Neural cell (in vitro differentiated cells): ENCODE measurements at regions not wholly inside any gene's neighbourhood (a gene's known extent, or its start where the extent isn't known, plus 50 kb on each side); places are given as distances from the start of the nearest gene placed in this dataset.

ENCODE experiments used
- EP300 ChIP-seq: fragments of 450-650 bp; conservative IDR thresholded peaks from 2 replicates; pipeline ENCODE4 v1.6.1; 2014; ENCODE audit warnings: antibody characterized with exemption, mild to moderate bottlenecking, moderate library complexity; ENCODE audit not compliant: poor library complexity, severe bottlenecking
- EZH2 ChIP-seq: fragments of 200-600, 300-800 bp; shearing (Covaris generic), sonication (generic); IDR thresholded peaks from 2 replicates; pipeline ENCODE4 v1.6.1; 2014; ENCODE audit warnings: antibody characterized with exemption, low read length, borderline replicate concordance, mild to moderate bottlenecking; ENCODE audit not compliant: insufficient read depth, poor library complexity, severe bottlenecking
- POLR2AphosphoS5 ChIP-seq: IDR thresholded peaks from 2 replicates; pipeline ENCODE4 v1.6.1; 2012
- RAD21 ChIP-seq: fragments of 450-650 bp; conservative IDR thresholded peaks from 2 replicates; pipeline ENCODE4 v1.6.1; 2014; ENCODE audit warnings: antibody characterized with exemption, mild to moderate bottlenecking, moderate library complexity
- SMC3 ChIP-seq: fragments of 450-650 bp; conservative IDR thresholded peaks from 2 replicates; pipeline ENCODE4 v1.6.1; 2014; ENCODE audit warnings: antibody characterized with exemption, mild to moderate bottlenecking, moderate library complexity; ENCODE audit not compliant: poor library complexity
- TAF1 ChIP-seq: IDR thresholded peaks from 2 replicates; pipeline ENCODE4 v1.6.1; 2012; ENCODE audit warnings: low read depth
- TF ChIP-seq, protein P1 (sequence below): fragments of 450-650 bp; IDR thresholded peaks from 2 replicates; pipeline ENCODE4 v1.5.1; 2014; ENCODE audit warnings: antibody characterized with exemption, mild to moderate bottlenecking, moderate library complexity; ENCODE audit not compliant: poor library complexity, severe bottlenecking
- TF ChIP-seq, protein P2 (sequence below): IDR thresholded peaks from 2 replicates; pipeline ENCODE4 v1.6.1; 2012; ENCODE audit warnings: borderline replicate concordance

DNA sequence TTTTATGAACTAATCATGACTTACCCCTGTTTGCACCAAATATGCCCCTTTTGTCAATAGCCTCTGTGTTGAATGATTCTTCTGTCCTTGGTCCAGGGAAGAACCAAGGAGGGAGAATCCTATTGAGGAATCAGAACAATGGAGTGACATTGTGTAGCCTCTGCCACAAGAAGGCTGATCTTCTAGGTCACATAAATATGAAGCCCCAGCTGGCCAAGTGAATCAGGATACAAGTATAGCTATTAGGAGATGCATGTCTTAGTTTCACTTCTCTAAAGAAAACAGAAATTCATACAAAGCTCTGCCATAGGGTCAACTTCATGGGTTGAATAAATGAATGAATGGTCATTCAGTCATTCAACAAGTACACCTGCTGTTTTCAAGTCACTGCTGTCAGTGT lies 118.2 kb upstream of the BLID start:
- TF ChIP-seq, protein P1, sequence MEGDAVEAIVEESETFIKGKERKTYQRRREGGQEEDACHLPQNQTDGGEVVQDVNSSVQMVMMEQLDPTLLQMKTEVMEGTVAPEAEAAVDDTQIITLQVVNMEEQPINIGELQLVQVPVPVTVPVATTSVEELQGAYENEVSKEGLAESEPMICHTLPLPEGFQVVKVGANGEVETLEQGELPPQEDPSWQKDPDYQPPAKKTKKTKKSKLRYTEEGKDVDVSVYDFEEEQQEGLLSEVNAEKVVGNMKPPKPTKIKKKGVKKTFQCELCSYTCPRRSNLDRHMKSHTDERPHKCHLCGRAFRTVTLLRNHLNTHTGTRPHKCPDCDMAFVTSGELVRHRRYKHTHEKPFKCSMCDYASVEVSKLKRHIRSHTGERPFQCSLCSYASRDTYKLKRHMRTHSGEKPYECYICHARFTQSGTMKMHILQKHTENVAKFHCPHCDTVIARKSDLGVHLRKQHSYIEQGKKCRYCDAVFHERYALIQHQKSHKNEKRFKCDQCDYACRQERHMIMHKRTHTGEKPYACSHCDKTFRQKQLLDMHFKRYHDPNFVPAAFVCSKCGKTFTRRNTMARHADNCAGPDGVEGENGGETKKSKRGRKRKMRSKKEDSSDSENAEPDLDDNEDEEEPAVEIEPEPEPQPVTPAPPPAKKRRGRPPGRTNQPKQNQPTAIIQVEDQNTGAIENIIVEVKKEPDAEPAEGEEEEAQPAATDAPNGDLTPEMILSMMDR = no peak
- no peak for TF ChIP-seq RAD21
- TF ChIP-seq, protein P2, sequence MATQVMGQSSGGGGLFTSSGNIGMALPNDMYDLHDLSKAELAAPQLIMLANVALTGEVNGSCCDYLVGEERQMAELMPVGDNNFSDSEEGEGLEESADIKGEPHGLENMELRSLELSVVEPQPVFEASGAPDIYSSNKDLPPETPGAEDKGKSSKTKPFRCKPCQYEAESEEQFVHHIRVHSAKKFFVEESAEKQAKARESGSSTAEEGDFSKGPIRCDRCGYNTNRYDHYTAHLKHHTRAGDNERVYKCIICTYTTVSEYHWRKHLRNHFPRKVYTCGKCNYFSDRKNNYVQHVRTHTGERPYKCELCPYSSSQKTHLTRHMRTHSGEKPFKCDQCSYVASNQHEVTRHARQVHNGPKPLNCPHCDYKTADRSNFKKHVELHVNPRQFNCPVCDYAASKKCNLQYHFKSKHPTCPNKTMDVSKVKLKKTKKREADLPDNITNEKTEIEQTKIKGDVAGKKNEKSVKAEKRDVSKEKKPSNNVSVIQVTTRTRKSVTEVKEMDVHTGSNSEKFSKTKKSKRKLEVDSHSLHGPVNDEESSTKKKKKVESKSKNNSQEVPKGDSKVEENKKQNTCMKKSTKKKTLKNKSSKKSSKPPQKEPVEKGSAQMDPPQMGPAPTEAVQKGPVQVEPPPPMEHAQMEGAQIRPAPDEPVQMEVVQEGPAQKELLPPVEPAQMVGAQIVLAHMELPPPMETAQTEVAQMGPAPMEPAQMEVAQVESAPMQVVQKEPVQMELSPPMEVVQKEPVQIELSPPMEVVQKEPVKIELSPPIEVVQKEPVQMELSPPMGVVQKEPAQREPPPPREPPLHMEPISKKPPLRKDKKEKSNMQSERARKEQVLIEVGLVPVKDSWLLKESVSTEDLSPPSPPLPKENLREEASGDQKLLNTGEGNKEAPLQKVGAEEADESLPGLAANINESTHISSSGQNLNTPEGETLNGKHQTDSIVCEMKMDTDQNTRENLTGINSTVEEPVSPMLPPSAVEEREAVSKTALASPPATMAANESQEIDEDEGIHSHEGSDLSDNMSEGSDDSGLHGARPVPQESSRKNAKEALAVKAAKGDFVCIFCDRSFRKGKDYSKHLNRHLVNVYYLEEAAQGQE = no peak
- no peak for TF ChIP-seq POLR2AphosphoS5
- TF ChIP-seq TAF1 = no peak
- TF ChIP-seq EZH2 = no peak
- no peak for TF ChIP-seq EP300
- no peak for TF ChIP-seq SMC3
